ENCODE measurements at regions not wholly inside any gene's neighbourhood (a gene's known extent, or its start where the extent isn't known, plus 50 kb on each side); places are given as distances from the start of the nearest gene placed in this dataset.

DNA sequence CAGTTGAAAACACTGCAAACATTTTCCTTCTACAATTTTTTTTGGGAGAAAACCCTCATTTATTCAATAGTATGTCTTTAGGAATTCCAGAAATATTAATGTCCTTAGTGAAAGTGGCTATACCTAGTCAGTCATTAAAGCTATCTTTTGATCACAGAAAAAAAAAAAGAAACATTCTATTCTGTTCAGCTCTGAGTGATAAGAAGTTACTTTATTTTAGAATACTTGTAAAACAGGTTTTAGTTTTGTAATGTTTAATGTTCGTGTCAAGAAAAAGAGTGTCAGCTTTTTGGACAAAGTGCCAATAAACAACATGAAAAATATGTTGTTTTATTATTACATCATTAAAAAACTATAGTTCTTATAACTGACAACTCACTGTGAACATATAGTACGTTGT, 240.4 kb downstream of the OGFRL1 start:
- TF ChIP-seq POLR2AphosphoS5 (IDR thresholded peaks at IDR 0.05; ENCODE audit: borderline replicate concordance, low read depth, low read length) (no peak), EZH2 (IDR thresholded peaks at IDR 0.05) (no peak)
